ENCODE measurements at regions not wholly inside any gene's neighbourhood (a gene's known extent, or its start where the extent isn't known, plus 50 kb on each side); places are given as distances from the start of the nearest gene placed in this dataset.

DNA sequence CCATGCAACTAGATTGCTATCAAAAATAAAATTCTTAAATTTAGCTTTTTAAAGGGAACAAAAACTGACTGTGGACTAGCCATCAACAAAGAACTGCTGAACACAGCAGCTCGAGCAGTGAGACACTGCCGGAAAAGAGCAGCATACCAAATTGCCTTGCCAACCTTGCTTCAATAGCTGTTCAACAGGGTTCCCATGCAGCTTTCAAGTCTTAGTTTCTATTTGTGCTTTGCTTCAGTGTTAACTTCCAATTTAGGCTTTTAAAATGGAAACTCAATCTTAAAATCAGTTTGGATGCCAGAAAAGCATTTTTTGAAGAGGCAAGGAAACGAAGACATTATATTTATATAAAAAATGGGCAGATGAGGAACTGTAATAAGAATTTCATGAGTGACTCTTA is 463.4 kb upstream of the MAGEB18 start:
- no peak overlapping the region for H3K9ac ChIP-seq (ENCODE audit: low read length in 5 of 5)
- no peak overlapping the region for H3K27ac ChIP-seq (ENCODE audit: low read depth, low read length)
- peaks cover 0 to 3% (median 2%) of the 10 kb centered on the region in 5 donors for H3K9me3 ChIP-seq (ENCODE audit: control insufficient read depth in 5 of 5, low read length in 5 of 5)
- no peak overlapping the region for H3K4me3 ChIP-seq (ENCODE audit: low read depth in 1 of 5, low read length in 5 of 5)
- no peaks in the 10 kb centered on the region for H3K36me3 ChIP-seq (ENCODE audit: control insufficient read depth in 5 of 5, insufficient read depth in 5 of 5, low read length in 5 of 5)
- no peaks in the 10 kb centered on the region for H3K4me1 ChIP-seq (ENCODE audit: control insufficient read depth in 5 of 5, insufficient read depth in 5 of 5, low read length in 5 of 5)
- no peaks in the 10 kb centered on the region for H3K27me3 ChIP-seq (ENCODE audit: control insufficient read depth in 5 of 5, insufficient read depth in 4 of 5, low read length in 5 of 5)

DNA sequence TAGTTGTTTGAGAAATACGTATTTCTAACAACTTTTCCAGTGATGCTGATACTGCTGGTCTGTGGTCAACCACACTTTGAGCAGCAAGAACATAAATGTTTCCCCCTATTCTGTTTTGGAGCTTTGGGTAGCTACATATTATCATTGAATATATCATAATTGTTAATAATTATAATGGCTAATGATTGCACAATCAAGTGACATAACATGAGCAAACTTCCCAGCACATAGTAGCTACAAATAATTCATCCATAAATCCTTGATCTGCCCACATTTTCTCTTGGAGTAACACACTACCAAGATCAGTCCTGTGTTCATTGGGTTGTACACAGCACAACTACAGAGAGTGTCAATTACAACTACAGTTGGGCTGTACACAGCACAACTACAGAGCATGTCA is 436.3 kb upstream of the MAGEB18 start:
- no peak overlapping the region for H3K4me3 ChIP-seq (ENCODE audit: low read depth in 1 of 5, low read length in 5 of 5)
- no peaks in the 10 kb centered on the region for H3K27me3 ChIP-seq (ENCODE audit: control insufficient read depth in 5 of 5, insufficient read depth in 4 of 5, low read length in 5 of 5)
- peaks cover 0 to 5% (median 0%) of the 10 kb centered on the region in 5 donors for H3K4me1 ChIP-seq (ENCODE audit: control insufficient read depth in 5 of 5, insufficient read depth in 5 of 5, low read length in 5 of 5)
- no peak overlapping the region for H3K27ac ChIP-seq (ENCODE audit: low read depth, low read length)
- H3K9me3 ChIP-seq (ENCODE audit: control insufficient read depth in 5 of 5, low read length in 5 of 5): peaks cover 0 to 5% (median 0%) of the 10 kb centered on the region in 5 donors
- H3K36me3 ChIP-seq (ENCODE audit: control insufficient read depth in 5 of 5, insufficient read depth in 5 of 5, low read length in 5 of 5): no peaks in the 10 kb centered on the region
- H3K9ac ChIP-seq (ENCODE audit: low read length in 5 of 5): no peak overlapping the region

- H3K4me3 ChIP-seq (ENCODE audit: low read depth in 1 of 5, low read length in 5 of 5): no peak overlapping the region
- H3K36me3 ChIP-seq (ENCODE audit: control insufficient read depth in 5 of 5, insufficient read depth in 5 of 5, low read length in 5 of 5): no peaks in the 10 kb centered on the region
- H3K27ac ChIP-seq (ENCODE audit: low read depth, low read length): no peak overlapping the region
- peaks cover 0 to 4% (median 0%) of the 10 kb centered on the region in 5 donors for H3K4me1 ChIP-seq (ENCODE audit: control insufficient read depth in 5 of 5, insufficient read depth in 5 of 5, low read length in 5 of 5)
- no peak overlapping the region for H3K9ac ChIP-seq (ENCODE audit: low read length in 5 of 5)
- no peaks in the 10 kb centered on the region for H3K9me3 ChIP-seq (ENCODE audit: control insufficient read depth in 5 of 5, low read length in 5 of 5)
- peaks cover 0 to 2% (median 0%) of the 10 kb centered on the region in 5 donors for H3K27me3 ChIP-seq (ENCODE audit: control insufficient read depth in 5 of 5, insufficient read depth in 4 of 5, low read length in 5 of 5)
These were observed 421.0 kb upstream of the MAGEB18 start for GRCh38 chrX:25717122-25717521.

DNA sequence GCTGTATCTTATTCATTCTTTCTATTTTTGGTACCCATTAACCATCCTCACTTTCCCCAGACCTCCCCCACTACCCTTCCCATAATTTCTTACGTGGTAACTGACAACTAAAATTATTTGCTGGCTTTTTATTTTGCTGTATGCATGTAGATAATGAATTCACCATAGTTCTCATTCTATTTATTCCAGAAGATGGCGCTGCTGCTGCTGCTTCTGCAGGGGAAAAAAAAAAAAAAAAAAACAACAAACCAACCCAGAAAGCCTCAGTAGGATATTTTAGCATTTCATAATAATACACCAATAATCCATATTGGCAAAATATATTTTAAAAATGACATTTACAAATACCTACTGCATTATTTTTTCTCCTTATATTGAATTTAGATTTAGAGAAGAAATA is 416.6 kb upstream of the MAGEB18 start:
- Histone ChIP-seq H3K4me3 (ENCODE audit: low read depth in 1 of 5, low read length in 5 of 5) (no peak overlapping the region), H3K27ac (ENCODE audit: low read depth, low read length) (no peak overlapping the region)

DNA sequence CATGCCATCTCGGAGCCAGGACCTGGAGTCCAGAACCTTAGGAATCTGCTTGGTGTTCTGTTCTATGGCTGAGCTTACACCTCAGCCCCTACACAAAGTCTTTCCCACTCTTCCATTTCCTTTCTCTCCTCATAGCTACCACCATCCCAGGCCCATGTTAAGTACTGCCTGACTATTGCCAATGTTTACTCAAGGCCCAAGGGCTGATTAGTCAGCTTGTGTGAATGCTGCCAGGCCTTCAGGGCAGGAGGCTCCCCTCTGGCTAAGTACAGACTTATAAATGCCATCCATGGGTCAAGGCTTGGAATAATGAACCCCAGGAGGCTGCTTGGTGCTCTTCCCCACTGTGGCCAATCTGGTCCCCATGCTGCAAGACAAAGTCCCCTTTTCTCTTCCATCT is 411.6 kb upstream of the MAGEB18 start:
- no peaks in the 10 kb centered on the region for H3K9me3 ChIP-seq (ENCODE audit: control insufficient read depth in 5 of 5, low read length in 5 of 5)
- peaks cover 0 to 4% (median 0%) of the 10 kb centered on the region in 5 donors for H3K4me1 ChIP-seq (ENCODE audit: control insufficient read depth in 5 of 5, insufficient read depth in 5 of 5, low read length in 5 of 5)
- no peak overlapping the region for H3K4me3 ChIP-seq (ENCODE audit: low read depth in 1 of 5, low read length in 5 of 5)
- no peak overlapping the region for H3K9ac ChIP-seq (ENCODE audit: low read length in 5 of 5)
- no peaks in the 10 kb centered on the region for H3K27me3 ChIP-seq (ENCODE audit: control insufficient read depth in 5 of 5, insufficient read depth in 4 of 5, low read length in 5 of 5)
- no peak overlapping the region for H3K27ac ChIP-seq (ENCODE audit: low read depth, low read length)
- H3K36me3 ChIP-seq (ENCODE audit: control insufficient read depth in 5 of 5, insufficient read depth in 5 of 5, low read length in 5 of 5): no peaks in the 10 kb centered on the region

More for the DNA sequence above, 416.6 kb upstream of the MAGEB18 start:
- Histone ChIP-seq H3K9ac (ENCODE audit: low read length in 5 of 5) (no peak overlapping the region), H3K4me1 (ENCODE audit: control insufficient read depth in 5 of 5, insufficient read depth in 5 of 5, low read length in 5 of 5) (peaks cover 0 to 2% (median 0%) of the 10 kb centered on the region in 5 donors), H3K9me3 (ENCODE audit: control insufficient read depth in 5 of 5, low read length in 5 of 5) (no peaks in the 10 kb centered on the region), H3K36me3 (ENCODE audit: control insufficient read depth in 5 of 5, insufficient read depth in 5 of 5, low read length in 5 of 5) (no peaks in the 10 kb centered on the region), H3K27me3 (ENCODE audit: control insufficient read depth in 5 of 5, insufficient read depth in 4 of 5, low read length in 5 of 5) (no peaks in the 10 kb centered on the region)

- Histone ChIP-seq H3K4me3 (ENCODE audit: low read depth in 1 of 5, low read length in 5 of 5) (no peak overlapping the region), H3K27me3 (ENCODE audit: control insufficient read depth in 5 of 5, insufficient read depth in 4 of 5, low read length in 5 of 5) (no peaks in the 10 kb centered on the region), H3K9me3 (ENCODE audit: control insufficient read depth in 5 of 5, low read length in 5 of 5) (no peaks in the 10 kb centered on the region), H3K36me3 (ENCODE audit: control insufficient read depth in 5 of 5, insufficient read depth in 5 of 5, low read length in 5 of 5) (no peaks in the 10 kb centered on the region), H3K4me1 (ENCODE audit: control insufficient read depth in 5 of 5, insufficient read depth in 5 of 5, low read length in 5 of 5) (no peaks in the 10 kb centered on the region), H3K9ac (ENCODE audit: low read length in 5 of 5) (no peak overlapping the region), H3K27ac (ENCODE audit: low read depth, low read length) (no peak overlapping the region)
These were observed 405.0 kb upstream of the MAGEB18 start for GRCh38 chrX:25733148-25733547.

DNA sequence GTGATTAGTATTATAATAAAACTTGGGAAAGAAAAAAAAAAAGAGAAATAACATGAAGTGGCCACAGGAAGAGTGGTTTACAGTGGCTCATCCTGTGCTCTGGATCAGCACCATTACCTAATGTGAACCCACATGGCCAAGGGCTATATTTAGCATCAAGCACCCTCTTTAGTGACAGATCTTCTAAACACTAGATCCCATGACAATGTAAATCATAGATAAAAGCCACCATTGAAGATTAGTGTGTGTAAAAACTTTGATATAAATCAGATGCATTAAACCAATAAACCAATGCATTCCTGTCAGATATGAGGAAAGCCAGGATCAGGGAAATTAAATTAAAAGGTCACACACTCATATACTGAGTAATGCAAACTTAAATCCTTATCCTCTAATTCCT is 400.6 kb upstream of the MAGEB18 start:
- Histone ChIP-seq H3K27ac (ENCODE audit: low read depth, low read length) (no peak overlapping the region), H3K36me3 (ENCODE audit: control insufficient read depth in 5 of 5, insufficient read depth in 5 of 5, low read length in 5 of 5) (no peaks in the 10 kb centered on the region), H3K4me3 (ENCODE audit: low read depth in 1 of 5, low read length in 5 of 5) (no peak overlapping the region), H3K27me3 (ENCODE audit: control insufficient read depth in 5 of 5, insufficient read depth in 4 of 5, low read length in 5 of 5) (no peaks in the 10 kb centered on the region), H3K9me3 (ENCODE audit: control insufficient read depth in 5 of 5, low read length in 5 of 5) (no peaks in the 10 kb centered on the region), H3K9ac (ENCODE audit: low read length in 5 of 5) (no peak overlapping the region), H3K4me1 (ENCODE audit: control insufficient read depth in 5 of 5, insufficient read depth in 5 of 5, low read length in 5 of 5) (no peaks in the 10 kb centered on the region)

- Histone ChIP-seq H3K4me3 (ENCODE audit: low read depth in 1 of 5, low read length in 5 of 5) (no peak overlapping the region), H3K9ac (ENCODE audit: low read length in 5 of 5) (no peak overlapping the region), H3K27ac (ENCODE audit: low read depth, low read length) (no peak overlapping the region), H3K4me1 (ENCODE audit: control insufficient read depth in 5 of 5, insufficient read depth in 5 of 5, low read length in 5 of 5) (no peaks in the 10 kb centered on the region), H3K27me3 (ENCODE audit: control insufficient read depth in 5 of 5, insufficient read depth in 4 of 5, low read length in 5 of 5) (no peaks in the 10 kb centered on the region), H3K9me3 (ENCODE audit: control insufficient read depth in 5 of 5, low read length in 5 of 5) (no peaks in the 10 kb centered on the region), H3K36me3 (ENCODE audit: control insufficient read depth in 5 of 5, insufficient read depth in 5 of 5, low read length in 5 of 5) (no peaks in the 10 kb centered on the region)
These were observed 395.8 kb upstream of the MAGEB18 start for GRCh38 chrX:25742334-25742733.

DNA sequence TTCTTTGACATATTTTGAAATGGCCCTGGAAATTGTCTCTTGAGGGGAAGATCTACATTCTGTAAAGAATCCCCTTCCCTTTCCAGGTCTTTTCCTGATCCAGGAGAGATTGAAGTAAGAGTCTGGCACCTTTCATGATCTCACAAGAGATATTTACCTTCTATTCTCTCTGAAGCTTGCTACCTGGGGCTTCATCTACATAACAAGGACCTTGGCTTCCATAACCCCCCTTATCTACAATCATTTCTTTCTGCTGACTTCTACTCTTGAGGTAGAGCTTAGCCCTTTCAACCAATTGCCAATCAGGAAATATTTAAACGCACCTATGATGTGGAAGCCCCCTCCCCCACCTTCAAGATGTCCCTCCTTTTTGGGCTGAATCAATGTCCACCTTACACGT is 383.7 kb upstream of the MAGEB18 start:
- peaks cover 0 to 7% (median 5%) of the 10 kb centered on the region in 5 donors for H3K4me1 ChIP-seq (ENCODE audit: control insufficient read depth in 5 of 5, insufficient read depth in 5 of 5, low read length in 5 of 5)
- H3K27me3 ChIP-seq (ENCODE audit: control insufficient read depth in 5 of 5, insufficient read depth in 4 of 5, low read length in 5 of 5): no peaks in the 10 kb centered on the region
- no peaks in the 10 kb centered on the region for H3K9me3 ChIP-seq (ENCODE audit: control insufficient read depth in 5 of 5, low read length in 5 of 5)
- H3K9ac ChIP-seq (ENCODE audit: low read length in 5 of 5): no peak overlapping the region
- no peaks in the 10 kb centered on the region for H3K36me3 ChIP-seq (ENCODE audit: control insufficient read depth in 5 of 5, insufficient read depth in 5 of 5, low read length in 5 of 5)
- no peak overlapping the region for H3K27ac ChIP-seq (ENCODE audit: low read depth, low read length)
- H3K4me3 ChIP-seq (ENCODE audit: low read depth in 1 of 5, low read length in 5 of 5): no peak overlapping the region

DNA sequence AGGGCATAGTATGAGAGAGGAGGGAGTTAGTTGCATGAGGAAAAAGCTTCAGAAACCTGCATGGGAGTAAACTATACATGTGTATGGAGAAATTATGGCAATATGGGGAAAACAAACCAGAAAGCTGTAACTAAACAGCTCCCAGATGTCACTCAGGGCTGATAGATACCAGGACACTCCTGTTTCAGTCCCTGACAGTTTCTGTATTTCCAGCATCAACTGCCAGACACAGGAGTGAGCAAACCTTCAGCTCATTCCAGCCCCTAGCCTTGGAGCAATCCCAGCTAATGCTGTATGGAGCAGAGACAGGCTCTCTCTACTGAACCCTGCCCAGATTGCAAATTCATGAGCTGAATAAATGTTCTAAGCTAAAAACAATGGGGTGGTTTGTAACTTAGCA is 382.9 kb upstream of the MAGEB18 start:
- Histone ChIP-seq H3K27me3 (ENCODE audit: control insufficient read depth in 5 of 5, insufficient read depth in 4 of 5, low read length in 5 of 5) (no peaks in the 10 kb centered on the region), H3K36me3 (ENCODE audit: control insufficient read depth in 5 of 5, insufficient read depth in 5 of 5, low read length in 5 of 5) (no peaks in the 10 kb centered on the region), H3K9me3 (ENCODE audit: control insufficient read depth in 5 of 5, low read length in 5 of 5) (no peaks in the 10 kb centered on the region), H3K4me1 (ENCODE audit: control insufficient read depth in 5 of 5, insufficient read depth in 5 of 5, low read length in 5 of 5) (peaks cover 0 to 7% (median 5%) of the 10 kb centered on the region in 5 donors), H3K9ac (ENCODE audit: low read length in 5 of 5) (no peak overlapping the region), H3K27ac (ENCODE audit: low read depth, low read length) (no peak overlapping the region), H3K4me3 (ENCODE audit: low read depth in 1 of 5, low read length in 5 of 5) (no peak overlapping the region)

- no peaks in the 10 kb centered on the region for H3K4me1 ChIP-seq (ENCODE audit: control insufficient read depth in 5 of 5, insufficient read depth in 5 of 5, low read length in 5 of 5)
- H3K27ac ChIP-seq (ENCODE audit: low read depth, low read length): no peak overlapping the region
- no peaks in the 10 kb centered on the region for H3K36me3 ChIP-seq (ENCODE audit: control insufficient read depth in 5 of 5, insufficient read depth in 5 of 5, low read length in 5 of 5)
- H3K4me3 ChIP-seq (ENCODE audit: low read depth in 1 of 5, low read length in 5 of 5): no peak overlapping the region
- no peaks in the 10 kb centered on the region for H3K27me3 ChIP-seq (ENCODE audit: control insufficient read depth in 5 of 5, insufficient read depth in 4 of 5, low read length in 5 of 5)
- no peaks in the 10 kb centered on the region for H3K9me3 ChIP-seq (ENCODE audit: control insufficient read depth in 5 of 5, low read length in 5 of 5)
- H3K9ac ChIP-seq (ENCODE audit: low read length in 5 of 5): no peak overlapping the region
These were observed 375.5 kb upstream of the MAGEB18 start for GRCh38 chrX:25762656-25763055.

Measured in subcutaneous abdominal adipose tissue (tissue), 5 donors.